ENCODE measurements at regions not wholly inside any gene's neighbourhood (a gene's known extent, or its start where the extent isn't known, plus 50 kb on each side); places are given as distances from the start of the nearest gene placed in this dataset.

DNA sequence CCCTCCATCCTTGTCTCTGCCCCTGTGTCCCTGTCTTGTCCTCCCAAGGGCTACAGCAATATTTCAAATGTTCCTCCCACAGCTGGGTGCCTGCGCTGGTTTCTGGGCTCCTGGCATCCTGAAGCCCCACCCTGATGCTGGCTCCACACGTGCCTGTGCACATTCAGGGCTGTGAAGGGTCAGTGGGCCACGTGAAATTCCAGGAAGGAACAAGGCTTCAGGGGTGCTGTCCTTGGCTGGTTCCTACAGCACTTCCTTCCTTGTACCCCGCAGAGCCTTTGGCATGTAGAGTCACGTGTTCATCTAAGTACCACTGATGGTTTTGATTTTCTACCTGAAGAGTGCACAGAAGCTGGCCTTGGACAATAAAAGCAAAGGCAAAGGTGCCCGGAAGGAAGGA is 57.7 kb upstream of the NLK start:
- no peaks in the 10 kb centered on the region for H3K4me1 ChIP-seq (ENCODE audit: control insufficient read depth, insufficient read depth, low read length)
- no peaks in the 10 kb centered on the region for H3K9me3 Mint-ChIP-seq
- peaks cover 11% of the 10 kb centered on the region for H3K27me3 ChIP-seq (ENCODE audit: control insufficient read depth, insufficient read depth, low read length, poor library complexity, severe bottlenecking)
- DNase-seq, result no peak
- TF ChIP-seq, protein P1, sequence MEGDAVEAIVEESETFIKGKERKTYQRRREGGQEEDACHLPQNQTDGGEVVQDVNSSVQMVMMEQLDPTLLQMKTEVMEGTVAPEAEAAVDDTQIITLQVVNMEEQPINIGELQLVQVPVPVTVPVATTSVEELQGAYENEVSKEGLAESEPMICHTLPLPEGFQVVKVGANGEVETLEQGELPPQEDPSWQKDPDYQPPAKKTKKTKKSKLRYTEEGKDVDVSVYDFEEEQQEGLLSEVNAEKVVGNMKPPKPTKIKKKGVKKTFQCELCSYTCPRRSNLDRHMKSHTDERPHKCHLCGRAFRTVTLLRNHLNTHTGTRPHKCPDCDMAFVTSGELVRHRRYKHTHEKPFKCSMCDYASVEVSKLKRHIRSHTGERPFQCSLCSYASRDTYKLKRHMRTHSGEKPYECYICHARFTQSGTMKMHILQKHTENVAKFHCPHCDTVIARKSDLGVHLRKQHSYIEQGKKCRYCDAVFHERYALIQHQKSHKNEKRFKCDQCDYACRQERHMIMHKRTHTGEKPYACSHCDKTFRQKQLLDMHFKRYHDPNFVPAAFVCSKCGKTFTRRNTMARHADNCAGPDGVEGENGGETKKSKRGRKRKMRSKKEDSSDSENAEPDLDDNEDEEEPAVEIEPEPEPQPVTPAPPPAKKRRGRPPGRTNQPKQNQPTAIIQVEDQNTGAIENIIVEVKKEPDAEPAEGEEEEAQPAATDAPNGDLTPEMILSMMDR (conservative IDR thresholded peaks at IDR 0.05), result no peak
- no peak overlapping the region for H3K27ac ChIP-seq (ENCODE audit: low read depth, low read length)
- H3K9me3 ChIP-seq (ENCODE audit: control insufficient read depth, low read length), result no peaks in the 10 kb centered on the region
- peaks cover 14% of the 10 kb centered on the region for H3K27me3 Mint-ChIP-seq (ENCODE audit: insufficient read depth)
- 87 to 88% methylated on average over 5 to 6 of the region's 6 CpGs for WGBS, 2 experiments (ENCODE audit: insufficient coverage in 1 of 2, insufficient read length in 1 of 2)
- no peak overlapping the region for H3K27ac Mint-ChIP-seq
- H3K36me3 Mint-ChIP-seq (ENCODE audit: low read depth), result no peaks in the 10 kb centered on the region
- H3K4me3 Mint-ChIP-seq, result no peak overlapping the region
- no peak overlapping the region for H3K4me3 ChIP-seq (ENCODE audit: low read length)
- peaks cover 50% of the 10 kb centered on the region for H3K4me1 Mint-ChIP-seq
- no peak overlapping the region for H3K9ac ChIP-seq (ENCODE audit: extremely low read depth, low read length, poor library complexity, severe bottlenecking)
- no peaks in the 10 kb centered on the region for H3K36me3 ChIP-seq (ENCODE audit: control insufficient read depth, insufficient read depth, low read length)

DNA sequence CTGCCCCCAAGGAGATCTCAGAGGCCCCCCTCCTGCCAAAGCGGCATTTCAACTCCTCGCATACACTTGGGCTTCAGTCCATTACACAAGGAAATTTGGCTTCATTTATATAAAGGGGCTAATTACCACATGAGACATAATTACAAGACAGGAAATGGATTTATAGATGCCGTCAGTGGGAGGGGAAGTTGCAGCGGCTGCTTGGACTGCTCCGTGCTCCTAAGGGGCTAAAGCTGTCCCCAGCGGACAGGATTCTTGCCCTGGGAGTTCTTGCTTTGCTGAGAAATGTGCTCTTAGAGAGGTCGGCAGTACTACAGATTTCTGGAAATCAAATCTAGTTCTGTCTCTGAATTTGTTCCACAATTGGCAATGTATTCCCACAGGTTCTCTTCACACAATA is 57.2 kb upstream of the NLK start:
- H3K9ac ChIP-seq (ENCODE audit: extremely low read depth, low read length, poor library complexity, severe bottlenecking), result no peak overlapping the region
- DNase-seq, result no peak
- H3K4me1 Mint-ChIP-seq, result peaks cover 45% of the 10 kb centered on the region
- H3K27me3 ChIP-seq (ENCODE audit: control insufficient read depth, insufficient read depth, low read length, poor library complexity, severe bottlenecking), result peaks cover 11% of the 10 kb centered on the region
- no peaks in the 10 kb centered on the region for H3K36me3 Mint-ChIP-seq (ENCODE audit: low read depth)
- no peaks in the 10 kb centered on the region for H3K9me3 ChIP-seq (ENCODE audit: control insufficient read depth, low read length)
- H3K36me3 ChIP-seq (ENCODE audit: control insufficient read depth, insufficient read depth, low read length), result no peaks in the 10 kb centered on the region
- TF ChIP-seq, protein P1 (conservative IDR thresholded peaks at IDR 0.05), result no peak
- H3K9me3 Mint-ChIP-seq, result no peaks in the 10 kb centered on the region
- H3K4me3 ChIP-seq (ENCODE audit: low read length), result no peak overlapping the region
- H3K27ac ChIP-seq (ENCODE audit: low read depth, low read length), result no peak overlapping the region
- no peaks in the 10 kb centered on the region for H3K4me1 ChIP-seq (ENCODE audit: control insufficient read depth, insufficient read depth, low read length)
- H3K4me3 Mint-ChIP-seq, result no peak overlapping the region
- WGBS, 2 experiments (ENCODE audit: insufficient coverage in 1 of 2, insufficient read length in 1 of 2), result 81 to 89% methylated on average over 6 to 7 of the region's 7 CpGs
- peaks cover 14% of the 10 kb centered on the region for H3K27me3 Mint-ChIP-seq (ENCODE audit: insufficient read depth)
- no peak overlapping the region for H3K27ac Mint-ChIP-seq

DNA sequence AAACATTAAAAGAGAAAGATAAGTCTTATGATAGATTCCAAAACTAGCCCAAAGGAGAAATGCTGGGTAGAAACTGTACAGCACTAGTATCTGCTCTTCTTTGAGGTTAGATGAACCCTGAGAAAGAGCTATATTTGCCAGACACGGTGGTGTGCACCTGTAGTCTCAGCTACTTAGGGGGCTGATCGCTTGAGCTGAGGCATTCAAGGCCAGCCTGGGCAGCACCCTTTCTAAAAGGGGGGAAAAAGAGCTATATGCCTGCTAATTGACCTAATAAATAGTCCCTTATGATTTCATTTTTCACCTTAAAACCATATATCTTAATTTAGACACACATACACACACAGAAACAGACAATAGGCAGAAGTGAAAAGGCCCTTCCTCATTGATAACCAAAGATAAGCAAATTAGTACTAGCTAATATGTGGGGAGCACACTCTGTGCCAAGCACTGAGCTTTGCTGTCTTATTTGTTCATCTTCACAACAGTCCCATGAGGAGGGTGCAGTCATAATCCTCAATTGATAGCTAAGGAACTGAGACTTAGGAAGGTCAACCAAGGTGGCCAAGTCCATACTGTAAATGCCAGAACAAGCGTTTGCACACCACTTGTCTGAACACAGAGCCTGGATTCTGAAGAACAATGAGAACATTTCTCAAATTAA is 56.6 kb upstream of the NLK start:
- H3K27ac Mint-ChIP-seq, result no peak overlapping the region
- no peak overlapping the region for H3K4me3 Mint-ChIP-seq
- peaks cover 43% of the 10 kb centered on the region for H3K4me1 Mint-ChIP-seq
- Histone ChIP-seq H3K27me3 (ENCODE audit: control insufficient read depth, insufficient read depth, low read length, poor library complexity, severe bottlenecking) (peaks cover 11% of the 10 kb centered on the region), H3K9ac (ENCODE audit: extremely low read depth, low read length, poor library complexity, severe bottlenecking) (no peak overlapping the region), H3K4me1 (ENCODE audit: control insufficient read depth, insufficient read depth, low read length) (no peaks in the 10 kb centered on the region), H3K27ac (ENCODE audit: low read depth, low read length) (no peak overlapping the region), H3K36me3 (ENCODE audit: control insufficient read depth, insufficient read depth, low read length) (no peaks in the 10 kb centered on the region), H3K4me3 (ENCODE audit: low read length) (no peak overlapping the region), H3K9me3 (ENCODE audit: control insufficient read depth, low read length) (no peaks in the 10 kb centered on the region)
- 90% methylated on average over 3 of the region's 3 CpGs; no CpG with 5 or more reads in 1 of the 2 experiments for WGBS, 2 experiments (ENCODE audit: insufficient coverage in 1 of 2, insufficient read length in 1 of 2)
- TF ChIP-seq, protein P1 (conservative IDR thresholded peaks at IDR 0.05), result no peak
- H3K36me3 Mint-ChIP-seq (ENCODE audit: low read depth), result no peaks in the 10 kb centered on the region
- no peaks in the 10 kb centered on the region for H3K9me3 Mint-ChIP-seq
- DNase-seq, result no peak
- H3K27me3 Mint-ChIP-seq (ENCODE audit: insufficient read depth), result peaks cover 14% of the 10 kb centered on the region
